ENCODE measurements at regions not wholly inside any gene's neighbourhood (a gene's known extent, or its start where the extent isn't known, plus 50 kb on each side); places are given as distances from the start of the nearest gene placed in this dataset.

GRCh38 chr7:93015779-93016481 lies 101.8 kb downstream of the SAMD9 start:
- Histone ChIP-seq H3K4me1 (ENCODE audit: insufficient read depth, insufficient read length) (no peaks in the 10 kb centered on the region), H3K27me3 (ENCODE audit: insufficient read depth, insufficient read length) (no peaks in the 10 kb centered on the region), H3K4me3 (ENCODE audit: insufficient read length, low read depth) (no peak overlapping the region), H3K9ac (ENCODE audit: insufficient read length, low read depth) (no peak overlapping the region), H3K36me3 (ENCODE audit: insufficient read depth, insufficient read length, low read length) (no peaks in the 10 kb centered on the region), H3K9me3 (ENCODE audit: insufficient read depth, low read length) (no peaks in the 10 kb centered on the region)
- DNase-seq (ENCODE audit: low read depth, low spot score) = no peak
- TF ChIP-seq YY1 (IDR thresholded peaks at IDR 0.05; ENCODE audit: insufficient read depth, insufficient read length) (no peak), ZNF274 (IDR thresholded peaks at IDR 0.05; ENCODE audit: low read depth, low read length) (no peak), SUZ12 (IDR thresholded peaks at IDR 0.05; ENCODE audit: extremely low read depth, insufficient read depth, insufficient read length) (no peak)

- no peak overlapping the region for H3K4me3 ChIP-seq (ENCODE audit: insufficient read length, low read depth)
- TF ChIP-seq YY1 (IDR thresholded peaks at IDR 0.05; ENCODE audit: insufficient read depth, insufficient read length) (no peak), ZNF274 (IDR thresholded peaks at IDR 0.05; ENCODE audit: low read depth, low read length) (no peak), SUZ12 (IDR thresholded peaks at IDR 0.05; ENCODE audit: extremely low read depth, insufficient read depth, insufficient read length) (no peak)
- H3K4me1 ChIP-seq (ENCODE audit: insufficient read depth, insufficient read length) = no peaks in the 10 kb centered on the region
- DNase-seq (ENCODE audit: low read depth, low spot score) = no peak
- H3K27me3 ChIP-seq (ENCODE audit: insufficient read depth, insufficient read length) = no peaks in the 10 kb centered on the region
- H3K9ac ChIP-seq (ENCODE audit: insufficient read length, low read depth) = no peak overlapping the region
- H3K9me3 ChIP-seq (ENCODE audit: insufficient read depth, low read length) = no peaks in the 10 kb centered on the region
- no peaks in the 10 kb centered on the region for H3K36me3 ChIP-seq (ENCODE audit: insufficient read depth, insufficient read length, low read length)
Observed at GRCh38 chr7:93015101-93015778, 102.5 kb downstream of the SAMD9 start.

DNA sequence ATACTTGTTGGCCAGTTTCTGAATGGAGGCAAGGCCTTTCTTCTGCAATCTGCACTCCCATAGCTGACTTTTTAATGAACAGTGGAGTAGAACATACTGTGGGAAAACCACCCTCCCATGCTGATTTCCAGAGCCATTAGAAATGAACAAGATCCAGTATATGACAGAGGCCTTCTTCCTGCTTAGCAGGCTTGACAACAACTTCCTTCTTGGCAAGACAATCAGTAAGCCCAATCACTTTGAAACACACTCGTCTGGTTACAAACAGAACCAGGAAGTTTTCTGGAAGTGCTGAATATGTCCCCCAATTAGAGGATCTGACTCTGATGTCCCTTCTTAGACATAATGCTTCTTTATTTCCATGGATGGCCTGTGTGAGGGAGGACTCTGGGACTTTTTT lies 103.4 kb downstream of the SAMD9 start:
- Histone ChIP-seq H3K27me3 (ENCODE audit: insufficient read depth, insufficient read length) (no peaks in the 10 kb centered on the region), H3K9me3 (ENCODE audit: insufficient read depth, low read length) (no peaks in the 10 kb centered on the region), H3K4me3 (ENCODE audit: insufficient read length, low read depth) (no peak overlapping the region), H3K36me3 (ENCODE audit: insufficient read depth, insufficient read length, low read length) (no peaks in the 10 kb centered on the region), H3K9ac (ENCODE audit: insufficient read length, low read depth) (no peak overlapping the region), H3K4me1 (ENCODE audit: insufficient read depth, insufficient read length) (no peaks in the 10 kb centered on the region)
- no peak for DNase-seq (ENCODE audit: low read depth, low spot score)
- no peak for TF ChIP-seq SUZ12 (IDR thresholded peaks at IDR 0.05; ENCODE audit: extremely low read depth, insufficient read depth, insufficient read length)
- TF ChIP-seq ZNF274 (IDR thresholded peaks at IDR 0.05; ENCODE audit: low read depth, low read length) = no peak
- TF ChIP-seq YY1 (IDR thresholded peaks at IDR 0.05; ENCODE audit: insufficient read depth, insufficient read length) = no peak

GRCh38 chr7:93013446-93014061 lies 104.2 kb downstream of the SAMD9 start:
- no peak for DNase-seq (ENCODE audit: low read depth, low spot score)
- H3K4me1 ChIP-seq (ENCODE audit: insufficient read depth, insufficient read length) = no peaks in the 10 kb centered on the region
- no peaks in the 10 kb centered on the region for H3K27me3 ChIP-seq (ENCODE audit: insufficient read depth, insufficient read length)
- no peak for TF ChIP-seq SUZ12 (IDR thresholded peaks at IDR 0.05; ENCODE audit: extremely low read depth, insufficient read depth, insufficient read length)
- TF ChIP-seq YY1 (IDR thresholded peaks at IDR 0.05; ENCODE audit: insufficient read depth, insufficient read length) = no peak
- TF ChIP-seq ZNF274 (IDR thresholded peaks at IDR 0.05; ENCODE audit: low read depth, low read length) = no peak
- no peak overlapping the region for H3K4me3 ChIP-seq (ENCODE audit: insufficient read length, low read depth)
- H3K36me3 ChIP-seq (ENCODE audit: insufficient read depth, insufficient read length, low read length) = no peaks in the 10 kb centered on the region
- no peaks in the 10 kb centered on the region for H3K9me3 ChIP-seq (ENCODE audit: insufficient read depth, low read length)
- no peak overlapping the region for H3K9ac ChIP-seq (ENCODE audit: insufficient read length, low read depth)

DNA sequence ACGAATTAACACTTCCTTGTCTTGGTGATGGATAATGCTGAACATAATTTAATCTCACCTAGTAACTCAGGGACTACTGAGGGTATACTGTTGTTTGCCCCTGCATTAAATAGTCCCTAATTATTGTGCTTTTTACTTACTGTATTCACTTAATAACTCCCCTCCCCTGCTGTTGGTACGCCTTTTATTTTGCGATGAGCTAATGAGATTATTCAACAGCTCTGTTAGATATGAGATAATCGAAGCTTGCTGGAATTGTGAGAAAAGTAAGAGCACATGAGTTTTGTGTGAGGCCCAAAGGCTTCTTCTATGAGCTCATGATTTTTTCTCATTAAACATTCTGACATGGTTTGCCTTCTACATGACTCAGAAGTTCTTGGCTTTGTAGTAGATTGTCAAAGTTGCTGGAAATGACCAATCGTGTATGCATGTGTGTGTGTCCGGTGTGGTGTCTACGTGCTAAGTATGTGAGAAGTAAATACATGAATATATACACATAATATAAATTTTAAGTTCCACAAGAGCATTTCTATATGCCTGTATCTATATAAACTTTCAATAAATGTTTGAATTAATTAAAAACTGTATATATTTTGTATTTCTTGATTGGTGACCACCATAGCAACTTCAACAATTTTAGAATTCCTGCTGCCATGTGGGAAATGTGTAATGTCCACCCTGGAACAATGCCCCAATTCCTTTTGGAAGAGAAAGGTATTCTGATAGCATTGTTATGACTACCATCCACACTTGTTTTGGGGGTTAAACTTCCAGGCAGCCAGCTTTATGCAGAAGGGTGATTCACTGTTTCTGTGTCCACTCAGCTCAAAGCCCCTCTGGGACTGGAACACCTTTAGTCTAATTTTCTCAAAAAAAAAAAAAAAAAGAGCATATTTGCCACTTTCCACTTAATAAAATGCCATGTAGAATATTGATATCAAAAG lies 106.2 kb downstream of the SAMD9 start:
- TF ChIP-seq ZNF274 (IDR thresholded peaks at IDR 0.05; ENCODE audit: low read depth, low read length) = no peak
- no peak for TF ChIP-seq YY1 (IDR thresholded peaks at IDR 0.05; ENCODE audit: insufficient read depth, insufficient read length)
- TF ChIP-seq SUZ12 (IDR thresholded peaks at IDR 0.05; ENCODE audit: extremely low read depth, insufficient read depth, insufficient read length) = no peak
- DNase-seq (ENCODE audit: low read depth, low spot score) = no peak
- H3K4me3 ChIP-seq (ENCODE audit: insufficient read length, low read depth) = no peak overlapping the region
- H3K9ac ChIP-seq (ENCODE audit: insufficient read length, low read depth) = no peak overlapping the region
- H3K36me3 ChIP-seq (ENCODE audit: insufficient read depth, insufficient read length, low read length) = no peaks in the 10 kb centered on the region
- H3K9me3 ChIP-seq (ENCODE audit: insufficient read depth, low read length) = no peaks in the 10 kb centered on the region
- no peaks in the 10 kb centered on the region for H3K27me3 ChIP-seq (ENCODE audit: insufficient read depth, insufficient read length)
- H3K4me1 ChIP-seq (ENCODE audit: insufficient read depth, insufficient read length) = no peaks in the 10 kb centered on the region

GRCh38 chr7:93008833-93009232 lies 108.9 kb downstream of the SAMD9 start:
- no peaks in the 10 kb centered on the region for H3K27me3 ChIP-seq (ENCODE audit: insufficient read depth, insufficient read length)
- no peaks in the 10 kb centered on the region for H3K36me3 ChIP-seq (ENCODE audit: insufficient read depth, insufficient read length, low read length)

More at GRCh38 chr7:93008833-93009232, 108.9 kb downstream of the SAMD9 start:
- Histone ChIP-seq H3K4me3 (ENCODE audit: insufficient read length, low read depth) (no peak overlapping the region), H3K9me3 (ENCODE audit: insufficient read depth, low read length) (no peaks in the 10 kb centered on the region), H3K4me1 (ENCODE audit: insufficient read depth, insufficient read length) (no peaks in the 10 kb centered on the region), H3K9ac (ENCODE audit: insufficient read length, low read depth) (no peak overlapping the region)
- DNase-seq (ENCODE audit: low read depth, low spot score) = no peak
- no peak for TF ChIP-seq YY1 (IDR thresholded peaks at IDR 0.05; ENCODE audit: insufficient read depth, insufficient read length)
- no peak for TF ChIP-seq SUZ12 (IDR thresholded peaks at IDR 0.05; ENCODE audit: extremely low read depth, insufficient read depth, insufficient read length)
- no peak for TF ChIP-seq ZNF274 (IDR thresholded peaks at IDR 0.05; ENCODE audit: low read depth, low read length)
